Retinal pigment epithelial cell (primary cell): ENCODE measurements at regions not wholly inside any gene's neighbourhood (a gene's known extent, or its start where the extent isn't known, plus 50 kb on each side); places are given as distances from the start of the nearest gene placed in this dataset.
"Not testable (repeated sequence)": the region's sequence is repeated elsewhere in the genome, so short reads cannot be mapped to it uniquely, and the experiment has no call there.

Source experiments
- DNase-seq: peaks from one replicate; pipeline ENCODE4 v3.0.0-alpha.2; 2010; ENCODE audit warnings: low read depth
- H3K4me3 ChIP-seq: 2 replicates; pipeline ENCODE4 v1.5.1; 2011; ENCODE audit warnings: mild to moderate bottlenecking, low read length, control low read depth, moderate library complexity
- TF ChIP-seq, protein P1 (sequence below): conservative IDR thresholded peaks from 2 replicates; pipeline ENCODE4 v1.5.1; 2011; ENCODE audit warnings: low read depth, low read length, control low read depth, inconsistent platforms

DNA sequence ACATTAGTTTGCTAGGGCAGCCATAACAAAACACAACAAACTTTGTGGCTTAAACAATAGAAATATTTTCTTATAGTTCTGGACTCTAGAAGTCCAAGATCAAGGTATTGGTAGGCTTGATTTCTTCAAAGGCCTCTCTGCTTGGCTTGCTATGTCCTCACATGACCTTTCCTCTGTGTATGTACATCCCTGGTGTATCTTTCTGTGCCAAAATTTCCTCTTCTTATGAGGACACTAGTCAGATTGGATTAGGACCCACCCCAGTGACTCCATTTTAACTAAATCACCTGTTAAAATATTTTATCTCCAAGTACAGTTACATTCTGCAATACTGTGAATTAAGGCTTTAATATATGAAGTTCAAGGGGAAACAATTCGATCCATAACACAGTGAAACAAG is 168.9 kb upstream of the CCNH start:
- no peak for DNase-seq
- H3K4me3 ChIP-seq: no peak overlapping the region
- TF ChIP-seq, protein P1, sequence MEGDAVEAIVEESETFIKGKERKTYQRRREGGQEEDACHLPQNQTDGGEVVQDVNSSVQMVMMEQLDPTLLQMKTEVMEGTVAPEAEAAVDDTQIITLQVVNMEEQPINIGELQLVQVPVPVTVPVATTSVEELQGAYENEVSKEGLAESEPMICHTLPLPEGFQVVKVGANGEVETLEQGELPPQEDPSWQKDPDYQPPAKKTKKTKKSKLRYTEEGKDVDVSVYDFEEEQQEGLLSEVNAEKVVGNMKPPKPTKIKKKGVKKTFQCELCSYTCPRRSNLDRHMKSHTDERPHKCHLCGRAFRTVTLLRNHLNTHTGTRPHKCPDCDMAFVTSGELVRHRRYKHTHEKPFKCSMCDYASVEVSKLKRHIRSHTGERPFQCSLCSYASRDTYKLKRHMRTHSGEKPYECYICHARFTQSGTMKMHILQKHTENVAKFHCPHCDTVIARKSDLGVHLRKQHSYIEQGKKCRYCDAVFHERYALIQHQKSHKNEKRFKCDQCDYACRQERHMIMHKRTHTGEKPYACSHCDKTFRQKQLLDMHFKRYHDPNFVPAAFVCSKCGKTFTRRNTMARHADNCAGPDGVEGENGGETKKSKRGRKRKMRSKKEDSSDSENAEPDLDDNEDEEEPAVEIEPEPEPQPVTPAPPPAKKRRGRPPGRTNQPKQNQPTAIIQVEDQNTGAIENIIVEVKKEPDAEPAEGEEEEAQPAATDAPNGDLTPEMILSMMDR: no peak

DNA sequence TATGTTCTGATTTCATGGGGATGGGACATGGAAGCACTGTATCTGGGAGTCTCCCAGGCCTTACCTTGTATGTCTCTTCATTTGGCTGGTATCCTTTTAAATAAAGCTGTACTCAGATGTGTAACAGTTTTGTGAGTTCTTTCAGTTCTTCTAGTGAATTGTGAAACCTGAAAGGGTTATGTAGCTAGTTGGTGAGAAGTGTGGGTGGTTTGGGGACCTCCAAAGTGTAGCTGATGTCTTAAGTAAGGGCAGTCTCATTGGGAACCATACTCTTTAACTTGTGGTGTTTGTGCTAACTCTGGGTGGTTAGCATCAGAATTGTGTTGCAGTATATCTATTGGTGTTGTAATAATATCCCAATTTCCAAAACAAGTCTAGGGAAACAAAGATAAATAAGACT is 166.9 kb upstream of the CCNH start:
- DNase-seq: no peak
- TF ChIP-seq, protein P1: no peak
- H3K4me3 ChIP-seq: no peak overlapping the region

DNA sequence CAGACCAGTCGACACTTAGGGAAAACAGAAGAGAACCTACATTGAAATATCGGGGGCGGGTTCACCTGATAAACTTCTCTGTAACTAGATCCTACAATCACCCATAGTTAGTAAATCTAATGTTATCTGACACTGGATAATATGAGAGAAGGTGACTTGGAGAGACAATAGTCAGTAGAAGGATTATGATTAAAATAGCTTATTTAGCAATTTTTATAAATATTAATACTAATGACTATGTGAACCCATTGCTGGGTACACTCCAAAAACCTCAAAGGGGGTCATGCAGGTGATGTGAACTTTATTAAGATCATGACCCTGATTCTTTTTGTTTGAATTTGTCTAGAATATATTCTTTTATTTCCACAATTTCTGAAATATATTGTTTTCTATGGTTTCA is 164.1 kb upstream of the CCNH start:
- no peak overlapping the region for H3K4me3 ChIP-seq
- TF ChIP-seq, protein P1: no peak
- no peak for DNase-seq

DNA sequence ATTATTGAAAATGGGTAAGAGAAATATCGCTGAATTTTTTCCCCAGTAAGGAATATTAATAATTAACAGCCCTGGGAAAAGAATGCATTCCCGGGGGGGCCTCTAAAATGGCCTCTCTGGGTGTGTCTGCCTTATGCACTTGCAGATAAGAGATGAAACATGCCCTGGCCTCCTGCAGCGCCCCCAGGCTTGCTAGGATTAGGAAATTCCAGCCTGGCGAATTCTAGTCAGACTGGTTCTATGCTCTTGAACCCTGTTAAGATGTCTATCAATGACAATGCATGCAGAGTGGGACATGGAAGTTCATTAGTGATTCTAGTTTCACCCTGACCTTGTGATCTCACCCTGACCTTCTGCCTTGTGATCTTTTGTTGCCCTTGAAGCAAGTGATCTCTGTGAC is 163.6 kb upstream of the CCNH start:
- H3K4me3 ChIP-seq, DNase-seq: not testable (repeated sequence)

DNA sequence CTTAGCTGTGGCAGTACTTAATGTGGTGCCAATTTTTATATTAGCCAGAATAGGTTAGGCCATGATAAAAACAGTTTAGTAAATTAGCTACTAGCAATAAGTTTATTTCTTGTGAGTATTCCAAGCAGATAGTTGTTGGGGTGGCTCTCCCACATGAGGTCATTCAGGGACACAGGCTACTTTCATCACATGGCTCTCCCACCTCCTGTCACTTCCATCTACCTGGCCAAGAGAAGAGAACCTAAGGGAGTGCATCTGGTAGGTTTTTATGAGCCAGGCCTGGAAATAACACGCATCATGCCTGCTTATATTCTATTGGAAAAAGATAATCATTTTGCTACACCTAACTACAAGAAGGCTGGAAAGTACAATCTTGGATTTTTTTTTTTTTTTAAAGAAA is 161.4 kb upstream of the CCNH start:
- TF ChIP-seq, protein P1: no peak

DNA sequence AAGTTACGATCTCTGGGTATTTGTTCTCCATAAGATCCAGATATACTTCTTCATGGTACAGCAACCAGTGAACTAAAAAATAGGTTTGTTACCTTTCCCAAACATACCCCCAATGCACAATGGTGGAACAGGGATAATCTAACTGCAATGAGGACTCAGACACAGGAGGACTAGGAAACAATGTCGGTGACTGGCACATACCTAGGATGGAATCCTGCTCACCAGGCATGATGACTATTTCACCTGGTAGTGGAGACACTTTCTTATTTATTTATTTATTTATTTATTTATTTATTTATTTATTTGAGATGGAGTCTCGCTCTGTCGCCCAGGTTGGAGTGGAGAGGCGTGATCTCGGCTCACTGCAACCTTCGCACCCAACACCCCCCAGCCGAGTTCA is 159.9 kb upstream of the CCNH start:
- no peak for DNase-seq
- H3K4me3 ChIP-seq: no peak overlapping the region
- TF ChIP-seq, protein P1: no peak

More for the DNA sequence above, 161.4 kb upstream of the CCNH start:
- DNase-seq: no peak
- no peak overlapping the region for H3K4me3 ChIP-seq

DNA sequence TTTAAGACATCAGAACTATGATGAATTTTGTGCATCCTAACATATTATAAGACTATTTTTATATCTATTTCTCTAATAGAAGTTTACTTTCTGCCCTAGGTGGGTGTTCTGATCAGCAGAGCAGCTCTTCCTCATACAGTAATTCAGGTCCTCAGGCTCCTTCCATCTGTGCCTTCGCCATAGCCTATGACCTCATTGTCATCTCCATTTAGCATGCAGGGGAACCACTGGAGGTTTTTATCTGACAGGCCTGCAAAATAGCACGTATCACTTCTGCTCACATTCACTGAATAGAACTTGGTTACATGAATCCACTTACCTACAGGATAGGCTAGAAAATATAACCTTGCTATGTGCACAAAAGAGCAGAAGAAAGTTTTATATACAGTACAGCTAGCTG is 159.4 kb upstream of the CCNH start:
- no peak for DNase-seq
- TF ChIP-seq, protein P1: no peak
- no peak overlapping the region for H3K4me3 ChIP-seq

DNA sequence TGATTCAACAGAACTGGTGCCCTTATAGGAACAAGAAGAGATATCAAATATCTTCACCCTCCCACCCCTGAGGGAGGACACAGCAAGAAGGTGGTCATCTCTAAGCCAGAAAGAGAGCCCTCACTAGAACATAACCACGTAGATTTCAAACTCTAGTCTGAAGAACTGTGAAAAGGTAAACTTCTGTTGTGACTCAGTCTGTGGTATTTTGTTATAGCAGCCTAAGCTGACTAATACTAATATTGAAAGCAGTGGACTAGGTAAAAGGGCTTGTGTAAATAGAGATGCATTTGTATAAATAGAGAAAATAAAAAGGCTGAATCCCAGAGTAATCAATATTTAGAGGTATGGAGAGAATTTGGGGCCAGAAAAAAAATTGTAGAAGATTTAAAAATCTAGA is 157.6 kb upstream of the CCNH start:
- TF ChIP-seq, protein P1: no peak
- no peak for DNase-seq
- no peak overlapping the region for H3K4me3 ChIP-seq
